CD8-positive, alpha-beta memory T cell (primary cell): ENCODE measurements at regions not wholly inside any gene's neighbourhood (a gene's known extent, or its start where the extent isn't known, plus 50 kb on each side); places are given as distances from the start of the nearest gene placed in this dataset.
A peak's percentile ranks its signal among the peaks of the same experiment; 100 is the strongest.

Source experiments
- CTCF ChIA-PET: fragments of 350-600 bp; sonication (Branson Sonifier 250); formaldehyde crosslinking; loops from one replicate; lab custom pipeline; 2021; ENCODE audit warnings: antibody characterized with exemption; lab: Charles Lee
- POLR2A ChIA-PET: fragments of 350-600 bp; sonication (Branson Sonifier 250); formaldehyde crosslinking; loops from one replicate; lab custom pipeline; 2021; ENCODE audit warnings: antibody characterized with exemption; lab: Charles Lee
- DNase-seq, 5 donors: peaks; one replicate each; pipeline versions ENCODE4 v3.0.0 to v3.0.0-alpha.2; 2020 to 2022; ENCODE audit warnings: mixed read lengths in 1 of 5
- H3K27ac ChIP-seq: one replicate; pipeline ENCODE4 v1.7.0; 2013; ENCODE audit warnings: low read depth, mild to moderate bottlenecking, low read length, moderate library complexity
- H3K27me3 ChIP-seq: 2 replicates; pipeline ENCODE4 v1.7.0; 2013; ENCODE audit warnings: low read length, mild to moderate bottlenecking; ENCODE audit not compliant: insufficient read depth, poor library complexity, severe bottlenecking
- H3K36me3 ChIP-seq: 2 replicates; pipeline ENCODE4 v1.7.0; 2013; ENCODE audit warnings: mild to moderate bottlenecking, low read length, moderate library complexity; ENCODE audit not compliant: insufficient read depth
- H3K4me1 ChIP-seq: 2 replicates; pipeline ENCODE4 v1.7.0; 2013; ENCODE audit warnings: mild to moderate bottlenecking, low read length, moderate library complexity; ENCODE audit not compliant: insufficient read depth
- H3K4me3 ChIP-seq: 2 replicates; pipeline ENCODE4 v1.7.0; 2013; ENCODE audit warnings: mild to moderate bottlenecking, low read length
- H3K9me3 ChIP-seq: 2 replicates; pipeline ENCODE4 v1.7.0; 2013; ENCODE audit warnings: mild to moderate bottlenecking, low read length
- H3K27ac Mint-ChIP-seq, 8 donors: one replicate each; pipeline ENCODE4 v1.8.0; 2020 to 2021; ENCODE audit warnings: mixed read lengths in 8 of 8, mild to moderate bottlenecking in 6 of 8, inconsistent platforms in 3 of 8, moderate library complexity in 3 of 8
- H3K27me3 Mint-ChIP-seq, 2 donors: one replicate each; pipeline ENCODE4 v1.8.0; 2020 to 2021; ENCODE audit warnings: mixed read lengths in 2 of 2, mild to moderate bottlenecking in 1 of 2, moderate library complexity in 1 of 2
- H3K36me3 Mint-ChIP-seq, 3 donors: one replicate each; pipeline ENCODE4 v1.8.0; 2020 to 2021; ENCODE audit warnings: mixed read lengths in 3 of 3, inconsistent platforms in 1 of 3, mild to moderate bottlenecking in 1 of 3
- H3K4me1 Mint-ChIP-seq, 3 donors: one replicate each; pipeline ENCODE4 v1.8.0; 2020 to 2021; ENCODE audit warnings: mixed read lengths in 3 of 3, inconsistent platforms in 1 of 3, mild to moderate bottlenecking in 1 of 3
- H3K4me3 Mint-ChIP-seq, 7 donors: one replicate each; pipeline ENCODE4 v1.8.0; 2020 to 2021; ENCODE audit warnings: mixed read lengths in 7 of 7, mild to moderate bottlenecking in 6 of 7, moderate library complexity in 4 of 7, inconsistent platforms in 2 of 7
- H3K9me3 Mint-ChIP-seq, 5 donors: one replicate each; pipeline ENCODE4 v1.8.0; 2020 to 2022; ENCODE audit warnings: mixed read lengths in 5 of 5, mild to moderate bottlenecking in 3 of 5, moderate library complexity in 2 of 5, inconsistent platforms in 1 of 5

- no peaks in the 10 kb centered on the region for H3K9me3 ChIP-seq
- Mint-ChIP-seq H3K4me1 (peaks cover 0 to 4% (median 0%) of the 10 kb centered on the region in 3 donors), H3K9me3 (no peaks in the 10 kb centered on the region), H3K4me3 (no peak overlapping the region), H3K27ac (no peak overlapping the region), H3K36me3 (no peaks in the 10 kb centered on the region), H3K27me3 (peaks cover 16 to 46% of the 10 kb centered on the region in 2 donors)
- H3K4me1 ChIP-seq: no peaks in the 10 kb centered on the region
- ChIA-PET CTCF (no interaction called here), POLR2A (no interaction called here)
- no peak for DNase-seq
- H3K36me3 ChIP-seq: no peaks in the 10 kb centered on the region
- no peak overlapping the region for H3K27ac ChIP-seq
- H3K4me3 ChIP-seq: no peak overlapping the region
- no peaks in the 10 kb centered on the region for H3K27me3 ChIP-seq
These were observed 138.3 kb downstream of the CCDC71L start for GRCh38 chr7:106522696-106523095.

- ChIA-PET POLR2A (no interaction called here), CTCF (no interaction called here)
- peaks cover 16 to 50% of the 10 kb centered on the region in 2 donors for H3K27me3 Mint-ChIP-seq
These were observed 139.4 kb downstream of the CCDC71L start for GRCh38 chr7:106521541-106521940.

GRCh38 chr7:106520962-106521514, 139.9 kb downstream of the CCDC71L start:
- H3K9me3 Mint-ChIP-seq: no peaks in the 10 kb centered on the region
- Histone ChIP-seq H3K27ac (no peak overlapping the region), H3K9me3 (no peaks in the 10 kb centered on the region), H3K27me3 (no peaks in the 10 kb centered on the region), H3K36me3 (no peaks in the 10 kb centered on the region), H3K4me3 (no peak overlapping the region), H3K4me1 (no peaks in the 10 kb centered on the region)
- H3K4me3 Mint-ChIP-seq: no peak overlapping the region
- peaks cover 16 to 52% of the 10 kb centered on the region in 2 donors for H3K27me3 Mint-ChIP-seq
- ChIA-PET CTCF (no interaction called here), POLR2A (no interaction called here)
- H3K4me1 Mint-ChIP-seq: peaks cover 0 to 4% (median 0%) of the 10 kb centered on the region in 3 donors
- no peaks in the 10 kb centered on the region for H3K36me3 Mint-ChIP-seq
- DNase-seq: no peak
- no peak overlapping the region for H3K27ac Mint-ChIP-seq

More at GRCh38 chr7:106521541-106521940, 139.4 kb downstream of the CCDC71L start:
- no peak overlapping the region for H3K27ac ChIP-seq
- Mint-ChIP-seq H3K27ac (no peak overlapping the region), H3K36me3 (no peaks in the 10 kb centered on the region), H3K4me1 (peaks cover 0 to 4% (median 0%) of the 10 kb centered on the region in 3 donors), H3K9me3 (no peaks in the 10 kb centered on the region), H3K4me3 (no peak overlapping the region)
- no peak overlapping the region for H3K4me3 ChIP-seq
- no peak for DNase-seq
- no peaks in the 10 kb centered on the region for H3K27me3 ChIP-seq
- H3K4me1 ChIP-seq: no peaks in the 10 kb centered on the region
- H3K9me3 ChIP-seq: no peaks in the 10 kb centered on the region
- no peaks in the 10 kb centered on the region for H3K36me3 ChIP-seq

- Mint-ChIP-seq H3K4me3 (no peak overlapping the region), H3K9me3 (no peaks in the 10 kb centered on the region), H3K36me3 (no peaks in the 10 kb centered on the region), H3K27me3 (peaks cover 13 to 48% of the 10 kb centered on the region in 2 donors), H3K4me1 (no peaks in the 10 kb centered on the region), H3K27ac (no peak overlapping the region)
- Histone ChIP-seq H3K4me3 (no peak overlapping the region), H3K9me3 (no peaks in the 10 kb centered on the region), H3K4me1 (no peaks in the 10 kb centered on the region), H3K27ac (no peak overlapping the region), H3K36me3 (no peaks in the 10 kb centered on the region), H3K27me3 (no peaks in the 10 kb centered on the region)
- ChIA-PET CTCF (no interaction called here), POLR2A (no interaction called here)
- no peak for DNase-seq
These were observed 142.0 kb downstream of the CCDC71L start for GRCh38 chr7:106518967-106519366.

- ChIA-PET CTCF (no interaction called here), POLR2A (no interaction called here)
- H3K27ac ChIP-seq: no peak overlapping the region
- no peaks in the 10 kb centered on the region for H3K36me3 ChIP-seq
- no peaks in the 10 kb centered on the region for H3K4me1 ChIP-seq
- H3K27ac Mint-ChIP-seq: peak overlapping the region in 1 of 8 donors; percentile 34
- no peaks in the 10 kb centered on the region for H3K9me3 ChIP-seq
- no peak overlapping the region for H3K4me3 Mint-ChIP-seq
- no peak overlapping the region for H3K4me3 ChIP-seq
- H3K4me1 Mint-ChIP-seq: no peaks in the 10 kb centered on the region
- H3K9me3 Mint-ChIP-seq: no peaks in the 10 kb centered on the region
- peaks cover 9 to 41% of the 10 kb centered on the region in 2 donors for H3K27me3 Mint-ChIP-seq
- H3K36me3 Mint-ChIP-seq: no peaks in the 10 kb centered on the region
- no peaks in the 10 kb centered on the region for H3K27me3 ChIP-seq
- DNase-seq: no peak
These were observed 142.7 kb downstream of the CCDC71L start for GRCh38 chr7:106518239-106518638.

GRCh38 chr7:106517508-106517907, 143.4 kb downstream of the CCDC71L start:
- Histone ChIP-seq H3K36me3 (no peaks in the 10 kb centered on the region), H3K4me1 (no peaks in the 10 kb centered on the region), H3K27me3 (no peaks in the 10 kb centered on the region), H3K9me3 (no peaks in the 10 kb centered on the region), H3K4me3 (no peak overlapping the region), H3K27ac (no peak overlapping the region)
- ChIA-PET CTCF (no interaction called here), POLR2A (no interaction called here)
- no peaks in the 10 kb centered on the region for H3K9me3 Mint-ChIP-seq
- peaks cover 8 to 37% of the 10 kb centered on the region in 2 donors for H3K27me3 Mint-ChIP-seq
- H3K36me3 Mint-ChIP-seq: no peaks in the 10 kb centered on the region
- no peak for DNase-seq
- no peak overlapping the region for H3K4me3 Mint-ChIP-seq
- no peaks in the 10 kb centered on the region for H3K4me1 Mint-ChIP-seq
- H3K27ac Mint-ChIP-seq: no peak overlapping the region

GRCh38 chr7:106515321-106515720, 145.6 kb downstream of the CCDC71L start:
- H3K9me3 Mint-ChIP-seq: no peaks in the 10 kb centered on the region
- Histone ChIP-seq H3K27ac (no peak overlapping the region), H3K9me3 (no peaks in the 10 kb centered on the region), H3K4me3 (no peak overlapping the region), H3K4me1 (no peaks in the 10 kb centered on the region), H3K36me3 (no peaks in the 10 kb centered on the region), H3K27me3 (no peaks in the 10 kb centered on the region)
- H3K4me3 Mint-ChIP-seq: no peak overlapping the region
- H3K27me3 Mint-ChIP-seq: peaks cover 6 to 39% of the 10 kb centered on the region in 2 donors
- POLR2A ChIA-PET: no interaction called here
- no peaks in the 10 kb centered on the region for H3K4me1 Mint-ChIP-seq
- CTCF ChIA-PET: no interaction called here
- no peak for DNase-seq
- H3K36me3 Mint-ChIP-seq: no peaks in the 10 kb centered on the region
- no peak overlapping the region for H3K27ac Mint-ChIP-seq

- no peaks in the 10 kb centered on the region for H3K27me3 ChIP-seq
- Mint-ChIP-seq H3K36me3 (no peaks in the 10 kb centered on the region), H3K27me3 (peaks cover 4 to 39% of the 10 kb centered on the region in 2 donors), H3K4me3 (no peak overlapping the region), H3K9me3 (no peaks in the 10 kb centered on the region), H3K27ac (peak overlapping the region in 1 of 8 donors; percentile 23), H3K4me1 (no peaks in the 10 kb centered on the region)
- ChIA-PET CTCF (no interaction called here), POLR2A (no interaction called here)
- H3K4me1 ChIP-seq: no peaks in the 10 kb centered on the region
- no peaks in the 10 kb centered on the region for H3K36me3 ChIP-seq
- H3K9me3 ChIP-seq: no peaks in the 10 kb centered on the region
- H3K4me3 ChIP-seq: no peak overlapping the region
- DNase-seq: no peak
- H3K27ac ChIP-seq: no peak overlapping the region
These were observed 146.1 kb downstream of the CCDC71L start for GRCh38 chr7:106514881-106515280.
